HG02623 (cell line): ENCODE measurements at regions not wholly inside any gene's neighbourhood (a gene's known extent, or its start where the extent isn't known, plus 50 kb on each side); places are given as distances from the start of the nearest gene placed in this dataset.
A peak's percentile ranks its signal among the peaks of the same experiment; 100 is the strongest.

ENCODE experiments used
- ATAC-seq: cut with Tn5 transposase; IDR thresholded peaks from one replicate; pipeline ENCODE4 v1.9.1; 2021; ENCODE audit warnings: moderate library complexity; ENCODE audit not compliant: unreplicated experiment

GRCh38 chr15:89400116-89400781 is 65.6 kb upstream of the POLG start:
- ATAC-seq = no peak

- ATAC-seq = peak; percentile 48
Observed at GRCh38 chr15:89399238-89400115, 64.9 kb upstream of the POLG start.

GRCh38 chr15:89398896-89399237 is 64.2 kb upstream of the POLG start:
- no peak for ATAC-seq

- ATAC-seq = no peak
Observed at GRCh38 chr15:89397653-89398023, 63.0 kb upstream of the POLG start.

- ATAC-seq = no peak
Observed at GRCh38 chr15:89396723-89397652, 62.4 kb upstream of the POLG start.

- no peak for ATAC-seq
Observed at GRCh38 chr15:89395996-89396395, 61.4 kb upstream of the POLG start.

GRCh38 chr15:89395461-89395871 is 60.8 kb upstream of the POLG start:
- ATAC-seq = no peak

GRCh38 chr15:89395031-89395430 is 60.4 kb upstream of the POLG start:
- ATAC-seq = no peak

- no peak for ATAC-seq
Observed at GRCh38 chr15:89393056-89393455, 58.4 kb upstream of the POLG start.

GRCh38 chr15:89391685-89392257 is 57.1 kb upstream of the POLG start:
- ATAC-seq = no peak

- ATAC-seq = no peak
Observed at GRCh38 chr15:89389841-89390603, 55.4 kb upstream of the POLG start.

- ATAC-seq = no peak
Observed at GRCh38 chr15:89387140-89387903, 52.7 kb upstream of the POLG start.

- no peak for ATAC-seq
Observed at GRCh38 chr15:89385596-89386331, 51.1 kb upstream of the POLG start.
